ENCODE measurements at regions not wholly inside any gene's neighbourhood (a gene's known extent, or its start where the extent isn't known, plus 50 kb on each side); places are given as distances from the start of the nearest gene placed in this dataset.

DNA sequence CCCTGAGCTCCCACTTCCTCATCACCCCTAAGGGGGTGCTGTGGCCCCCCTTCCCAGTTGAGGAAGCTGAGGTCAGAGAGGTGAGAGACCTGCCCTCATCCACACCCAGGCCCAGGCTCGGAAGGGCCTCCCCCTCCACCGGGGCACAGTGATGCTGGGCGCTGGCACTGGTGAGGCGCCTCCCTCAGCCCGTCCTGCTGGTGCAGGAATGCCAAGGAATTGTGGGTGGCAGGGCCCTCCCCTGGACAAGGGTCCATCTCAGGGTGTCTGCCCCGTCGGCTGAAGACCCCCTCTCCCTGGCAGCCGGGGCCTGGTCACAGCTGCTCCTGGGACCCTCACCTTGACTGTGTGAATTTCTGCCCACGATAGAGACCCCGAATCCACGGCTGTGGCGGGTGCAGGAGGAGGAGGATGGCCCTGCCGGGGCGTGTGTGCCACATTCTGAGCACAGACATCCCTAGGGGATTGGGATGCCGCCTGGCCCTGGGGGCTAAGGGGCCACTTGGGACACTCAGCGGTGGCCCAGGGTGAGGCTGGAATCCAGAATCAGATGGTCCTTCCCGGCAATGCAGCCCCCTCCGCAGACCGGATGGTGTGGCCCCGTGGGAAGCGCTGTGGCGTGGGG, 70.2 kb upstream of the GATA5 start:
- TF ChIP-seq, protein P1, sequence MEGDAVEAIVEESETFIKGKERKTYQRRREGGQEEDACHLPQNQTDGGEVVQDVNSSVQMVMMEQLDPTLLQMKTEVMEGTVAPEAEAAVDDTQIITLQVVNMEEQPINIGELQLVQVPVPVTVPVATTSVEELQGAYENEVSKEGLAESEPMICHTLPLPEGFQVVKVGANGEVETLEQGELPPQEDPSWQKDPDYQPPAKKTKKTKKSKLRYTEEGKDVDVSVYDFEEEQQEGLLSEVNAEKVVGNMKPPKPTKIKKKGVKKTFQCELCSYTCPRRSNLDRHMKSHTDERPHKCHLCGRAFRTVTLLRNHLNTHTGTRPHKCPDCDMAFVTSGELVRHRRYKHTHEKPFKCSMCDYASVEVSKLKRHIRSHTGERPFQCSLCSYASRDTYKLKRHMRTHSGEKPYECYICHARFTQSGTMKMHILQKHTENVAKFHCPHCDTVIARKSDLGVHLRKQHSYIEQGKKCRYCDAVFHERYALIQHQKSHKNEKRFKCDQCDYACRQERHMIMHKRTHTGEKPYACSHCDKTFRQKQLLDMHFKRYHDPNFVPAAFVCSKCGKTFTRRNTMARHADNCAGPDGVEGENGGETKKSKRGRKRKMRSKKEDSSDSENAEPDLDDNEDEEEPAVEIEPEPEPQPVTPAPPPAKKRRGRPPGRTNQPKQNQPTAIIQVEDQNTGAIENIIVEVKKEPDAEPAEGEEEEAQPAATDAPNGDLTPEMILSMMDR (IDR thresholded peaks at IDR 0.05; ENCODE audit: low read depth, low read length), result no peak
- in situ Hi-C loops (cut with HindIII; ENCODE audit: low sequenced_read_pairs), result no loop called here
- DNase-seq (ENCODE audit: low read depth, low spot score), result no peak
- no peak overlapping the region for H3K4me3 ChIP-seq (ENCODE audit: low read depth, low read length)

DNA sequence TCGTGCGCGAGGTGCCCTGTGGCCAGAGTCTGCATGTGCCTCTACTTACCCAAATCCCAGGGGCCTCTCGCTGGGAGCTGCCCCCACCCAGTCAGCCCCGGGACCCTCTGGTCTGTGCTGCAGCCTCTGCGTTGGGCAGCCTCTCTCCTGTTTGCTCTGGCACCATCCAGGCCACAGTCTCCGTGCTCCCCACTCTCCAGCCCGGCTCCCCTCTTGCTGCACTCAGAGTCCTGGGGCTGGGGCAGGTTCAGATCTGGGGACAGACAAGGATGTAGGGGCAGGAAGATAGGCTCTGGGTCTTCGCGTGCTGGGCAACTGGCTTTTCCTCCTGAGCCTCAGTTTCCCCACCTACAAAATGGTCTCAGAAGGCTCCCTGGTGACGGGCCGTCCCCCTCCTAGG, 70.8 kb upstream of the GATA5 start:
- TF ChIP-seq, protein P1 (IDR thresholded peaks at IDR 0.05; ENCODE audit: low read depth, low read length), result no peak
- in situ Hi-C loops (cut with HindIII; ENCODE audit: low sequenced_read_pairs), result no loop called here
- no peak overlapping the region for H3K4me3 ChIP-seq (ENCODE audit: low read depth, low read length)
- DNase-seq (ENCODE audit: low read depth, low spot score), result no peak

DNA sequence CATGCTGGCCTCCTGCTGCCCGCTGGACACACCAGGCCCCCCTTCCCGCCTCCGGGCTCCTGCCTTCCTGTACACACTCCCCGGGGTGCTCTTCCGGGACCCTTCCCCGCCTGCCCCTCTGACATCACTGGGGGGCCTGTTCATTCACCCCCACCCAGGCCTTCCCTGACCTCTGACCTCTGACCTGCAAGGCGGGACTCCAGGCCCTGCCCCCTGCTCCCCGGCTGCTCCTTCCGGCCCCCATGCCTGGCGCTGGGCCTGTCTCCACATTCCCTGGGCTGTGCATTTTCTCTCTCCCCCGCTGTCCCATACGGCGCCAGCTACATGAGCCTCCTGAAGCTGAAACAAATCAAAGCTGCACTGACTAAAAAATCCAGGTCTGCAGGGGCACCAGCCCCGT, 71.6 kb upstream of the GATA5 start:
- TF ChIP-seq, protein P1 (IDR thresholded peaks at IDR 0.05; ENCODE audit: low read depth, low read length), result no peak
- DNase-seq (ENCODE audit: low read depth, low spot score), result no peak
- in situ Hi-C loops (cut with HindIII; ENCODE audit: low sequenced_read_pairs), result no loop called here
- no peak overlapping the region for H3K4me3 ChIP-seq (ENCODE audit: low read depth, low read length)

DNA sequence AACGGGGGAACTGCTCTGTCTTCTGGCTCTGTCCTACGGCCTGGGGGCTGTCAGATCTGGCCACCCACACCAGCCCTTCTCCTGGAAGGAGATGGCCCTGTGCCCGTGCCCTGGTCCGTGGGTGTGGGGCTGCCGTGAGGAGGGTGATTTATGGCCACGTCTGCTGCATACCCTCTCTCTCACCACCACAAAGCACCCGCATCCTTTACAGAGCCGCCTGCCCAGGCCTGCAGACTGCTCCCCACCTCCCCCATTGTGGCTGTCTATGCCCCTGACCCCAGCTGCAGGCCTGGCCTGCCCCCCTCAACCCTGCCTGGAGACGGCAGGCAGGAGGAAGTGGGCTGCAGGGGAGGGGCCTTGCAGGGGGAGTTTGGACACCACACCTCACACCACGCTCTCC, 72.7 kb upstream of the GATA5 start:
- TF ChIP-seq, protein P1 (IDR thresholded peaks at IDR 0.05; ENCODE audit: low read depth, low read length), result no peak
- no peak overlapping the region for H3K4me3 ChIP-seq (ENCODE audit: low read depth, low read length)
- in situ Hi-C loops (cut with HindIII; ENCODE audit: low sequenced_read_pairs), result no loop called here
- DNase-seq (ENCODE audit: low read depth, low spot score), result no peak

DNA sequence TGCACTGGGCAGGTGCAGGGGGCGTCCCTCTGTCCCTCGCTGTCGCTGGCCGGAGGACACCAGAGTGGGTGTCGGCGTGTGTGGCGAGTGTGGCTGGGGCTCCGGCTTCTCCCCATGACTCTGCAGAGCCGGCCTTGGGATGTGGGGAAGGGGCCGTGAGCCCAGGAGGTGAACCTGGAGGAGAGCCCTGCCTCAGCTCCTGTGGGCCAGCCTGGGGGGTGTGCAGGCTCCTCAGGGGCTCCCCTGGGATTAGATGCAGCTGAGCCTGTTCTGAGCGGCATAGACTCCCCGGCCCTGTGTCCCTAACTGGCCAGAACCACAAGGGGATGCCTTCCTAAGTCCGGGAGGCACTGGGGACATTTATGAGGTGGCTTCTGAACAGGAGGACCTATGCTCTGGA, 73.2 kb upstream of the GATA5 start:
- DNase-seq (ENCODE audit: low read depth, low spot score), result no peak
- TF ChIP-seq, protein P1 (IDR thresholded peaks at IDR 0.05; ENCODE audit: low read depth, low read length), result no peak
- no peak overlapping the region for H3K4me3 ChIP-seq (ENCODE audit: low read depth, low read length)
- in situ Hi-C loops (cut with HindIII; ENCODE audit: low sequenced_read_pairs), result no loop called here

DNA sequence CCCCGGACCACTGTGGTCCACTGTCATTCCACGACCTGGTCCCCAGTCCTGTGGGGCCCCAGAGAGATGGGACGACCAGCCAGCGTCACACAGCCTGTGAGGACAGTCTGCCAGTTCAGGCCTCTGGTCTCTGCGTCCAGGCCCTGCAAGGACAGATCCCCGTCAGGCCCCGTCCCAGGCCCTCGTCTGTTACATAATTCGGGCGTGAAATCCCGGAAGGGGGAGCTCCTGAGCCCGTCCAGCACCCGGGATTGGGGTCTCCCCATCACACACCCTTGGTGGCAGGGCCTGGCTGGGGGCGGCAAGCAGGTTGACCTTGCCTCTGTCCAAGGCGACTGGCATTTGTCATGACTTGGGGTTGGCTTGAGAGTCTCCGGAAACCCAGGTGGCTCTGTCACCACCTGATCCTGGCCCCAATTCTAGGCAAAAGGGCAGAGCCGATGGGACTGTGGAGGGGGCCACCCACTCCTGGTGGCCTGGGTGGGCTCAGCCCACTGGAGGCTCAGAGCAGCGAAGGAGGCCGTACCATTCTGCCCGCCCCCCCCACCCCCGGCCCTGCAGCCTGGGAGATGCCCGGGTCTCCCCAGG, 73.8 kb upstream of the GATA5 start:
- DNase-seq (ENCODE audit: low read depth, low spot score), result no peak
- TF ChIP-seq, protein P1 (IDR thresholded peaks at IDR 0.05; ENCODE audit: low read depth, low read length), result no peak
- H3K4me3 ChIP-seq (ENCODE audit: low read depth, low read length), result no peak overlapping the region
- in situ Hi-C loops (cut with HindIII; ENCODE audit: low sequenced_read_pairs), result no loop called here

All from astrocyte of the spinal cord (primary cell).